Suppressor macrophage (primary cell): ENCODE measurements at regions not wholly inside any gene's neighbourhood (a gene's known extent, or its start where the extent isn't known, plus 50 kb on each side); places are given as distances from the start of the nearest gene placed in this dataset.

Experiments used
- DNase-seq, 4 experiments: peaks; one replicate each; pipeline ENCODE4 v3.0.0-alpha.2; 2020 to 2022

GRCh38 chr15:46671336-46671735 lies 1036.5 kb downstream of the SQOR start:
- DNase-seq = no peak

GRCh38 chr15:46672041-46672440 lies 1037.2 kb downstream of the SQOR start:
- no peak for DNase-seq

DNA sequence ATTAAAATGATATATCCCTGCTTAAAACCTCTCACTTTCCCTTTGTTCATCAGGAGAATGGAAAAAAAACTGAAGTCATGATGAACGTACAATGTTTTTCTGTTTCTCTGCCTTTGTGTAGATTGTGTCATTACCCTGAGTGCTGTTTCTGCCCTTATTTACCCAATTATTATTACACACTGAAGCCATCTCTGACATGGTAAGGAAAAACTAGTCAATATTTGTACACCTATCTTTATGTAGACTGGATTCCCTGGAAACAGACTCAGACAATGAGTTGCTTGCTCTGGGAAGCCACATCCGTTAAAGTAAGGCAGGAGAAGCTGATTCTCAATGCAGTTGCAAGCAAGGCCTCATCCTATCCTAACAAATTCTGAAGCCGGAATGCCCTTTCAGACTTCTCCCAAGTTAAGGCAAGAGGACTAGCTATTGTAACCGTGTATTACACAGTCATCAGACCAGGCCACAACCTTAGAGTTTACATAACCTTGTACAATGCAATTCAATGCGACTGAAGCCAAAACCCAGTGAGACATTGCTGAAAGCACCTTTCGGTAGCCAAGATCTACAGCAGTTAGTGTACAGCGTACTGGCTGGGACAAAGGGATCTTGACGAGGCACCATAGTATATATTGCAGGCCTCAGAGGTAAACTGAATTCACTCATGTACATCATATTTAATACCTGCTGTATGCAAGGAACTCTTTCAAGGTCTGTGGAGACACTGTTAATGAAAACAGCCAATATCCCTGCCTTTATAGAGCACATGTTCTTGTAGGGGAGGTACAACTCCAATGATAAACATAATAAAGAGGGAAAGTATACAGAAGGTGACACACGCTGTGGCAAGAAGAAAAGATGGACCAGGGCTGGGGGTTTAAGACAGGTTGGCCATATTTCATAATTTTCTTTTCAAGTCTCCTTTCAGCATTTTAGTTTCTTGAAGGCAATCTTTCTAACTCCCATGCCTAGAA lies 1040.8 kb upstream of the SEMA6D start:
- no peak for DNase-seq

DNA sequence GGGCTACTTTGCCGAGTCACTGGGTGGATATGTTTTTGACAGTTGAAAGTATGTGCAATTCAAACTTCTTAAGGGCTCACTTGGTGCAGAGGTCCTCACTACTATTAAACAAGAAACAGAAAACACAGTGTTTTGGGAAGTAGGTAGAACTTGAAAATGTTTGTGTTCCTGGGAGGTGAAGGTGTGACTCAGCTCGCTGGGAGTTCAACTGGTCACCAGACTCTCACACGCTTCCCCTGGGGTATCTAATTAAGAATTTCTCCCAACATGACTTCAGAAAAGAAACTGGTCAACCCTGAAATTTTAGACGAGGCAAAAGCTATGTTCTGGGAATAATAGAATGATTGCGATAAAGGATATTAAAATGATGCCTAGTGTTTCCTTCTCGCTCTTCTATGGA lies 1039.8 kb upstream of the SEMA6D start:
- no peak for DNase-seq

DNA sequence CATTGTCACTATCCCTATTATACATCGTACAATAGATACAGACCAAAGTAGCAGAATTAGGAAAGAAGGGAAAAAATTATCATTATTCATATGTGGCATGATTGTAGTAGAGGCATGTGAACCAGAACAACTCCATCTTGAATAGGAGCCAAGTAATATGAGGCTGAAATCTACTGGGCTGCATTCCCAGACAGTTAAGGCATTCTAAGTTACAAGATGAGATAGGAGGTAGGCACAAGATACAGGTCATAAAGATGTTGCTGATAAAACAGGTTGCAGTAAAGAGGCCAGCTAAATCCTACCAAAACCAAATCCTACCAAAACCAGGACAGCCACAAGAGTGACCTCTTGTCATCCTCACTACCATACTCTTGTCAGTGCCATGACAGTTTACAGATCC lies 1035.4 kb upstream of the SEMA6D start:
- DNase-seq = no peak

DNA sequence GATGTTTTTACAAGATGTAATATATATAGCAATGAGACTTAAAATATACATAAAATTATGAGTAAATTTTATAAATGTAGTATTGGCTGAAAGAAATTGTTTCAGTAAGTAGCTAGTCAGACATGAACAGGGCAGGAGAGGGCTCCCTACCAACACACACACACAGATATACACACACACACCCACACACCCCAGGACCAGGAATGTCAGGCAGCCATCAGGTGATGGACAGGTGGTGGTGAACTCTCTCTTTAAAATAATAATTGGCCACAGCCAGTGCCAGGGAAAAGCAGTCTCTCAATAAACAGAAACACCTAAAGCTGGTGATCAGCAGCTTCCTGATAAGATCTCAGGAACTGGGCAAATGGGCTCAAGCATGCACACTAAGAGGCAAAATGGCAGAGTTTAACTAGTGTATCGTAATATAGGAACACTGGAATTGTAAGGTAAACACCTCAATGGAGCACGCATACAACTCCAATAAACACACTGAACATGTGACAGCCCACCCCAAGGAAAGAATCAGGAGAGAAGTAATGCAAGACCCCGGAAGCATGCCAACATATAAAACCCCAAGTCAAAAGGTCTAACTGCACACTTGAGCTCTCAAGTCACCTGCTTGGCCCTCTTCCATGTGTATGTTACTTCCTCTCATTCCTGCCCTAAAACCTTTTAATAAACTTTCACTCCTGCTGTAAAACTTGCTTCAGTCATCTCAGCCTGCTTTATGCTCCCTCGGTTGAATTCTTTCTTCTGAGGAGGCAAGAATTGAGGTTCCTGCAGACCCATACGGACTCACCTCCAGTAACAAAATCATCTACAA lies 1034.1 kb upstream of the SEMA6D start:
- DNase-seq = no peak

DNA sequence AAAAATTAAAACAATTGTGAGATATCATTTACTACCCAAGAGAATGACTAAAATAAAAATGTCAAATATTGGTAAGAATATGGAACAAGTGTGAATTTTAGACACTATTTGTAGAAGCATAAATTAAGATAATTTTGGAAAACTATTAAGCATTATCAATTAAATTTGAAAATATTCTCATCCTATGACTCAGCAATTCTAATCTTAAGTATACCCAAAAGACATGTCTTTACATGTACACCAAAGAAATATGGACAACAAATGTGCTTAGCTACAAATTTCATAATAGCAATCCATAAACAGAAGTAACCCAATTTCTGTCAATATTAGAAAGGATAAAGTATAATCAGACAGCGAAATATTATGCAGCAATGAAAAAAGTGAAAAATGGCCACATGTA lies 1032.2 kb upstream of the SEMA6D start:
- DNase-seq = no peak

- no peak for DNase-seq
Measured at GRCh38 chr15:46685681-46686080, 1031.6 kb upstream of the SEMA6D start.

GRCh38 chr15:46696281-46696680 lies 1021.0 kb upstream of the SEMA6D start:
- DNase-seq = no peak

DNA sequence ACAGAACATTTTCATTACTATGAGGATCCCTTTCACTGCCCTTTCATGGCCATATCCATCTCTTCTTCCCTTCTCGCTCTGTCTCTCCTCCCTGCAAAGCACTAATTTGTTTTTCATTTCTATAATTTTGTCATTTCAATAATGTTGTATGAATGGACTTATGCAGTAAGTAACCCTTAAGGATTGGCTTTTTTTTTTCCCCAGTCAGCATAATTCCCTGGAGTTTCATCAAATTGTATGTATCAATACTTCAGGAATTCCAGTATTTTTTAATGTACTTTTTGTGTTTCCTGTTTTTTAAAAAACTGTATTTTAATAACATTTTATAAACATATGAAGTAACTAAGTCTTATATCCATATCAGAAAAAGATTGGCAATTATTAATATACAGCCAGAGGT lies 1016.0 kb upstream of the SEMA6D start:
- DNase-seq = no peak

GRCh38 chr15:46701896-46702295 lies 1015.4 kb upstream of the SEMA6D start:
- no peak for DNase-seq

- no peak for DNase-seq
Measured at GRCh38 chr15:46703020-46703861, 1014.1 kb upstream of the SEMA6D start.

- no peak for DNase-seq
Measured at GRCh38 chr15:46703871-46704637, 1013.3 kb upstream of the SEMA6D start.

DNA sequence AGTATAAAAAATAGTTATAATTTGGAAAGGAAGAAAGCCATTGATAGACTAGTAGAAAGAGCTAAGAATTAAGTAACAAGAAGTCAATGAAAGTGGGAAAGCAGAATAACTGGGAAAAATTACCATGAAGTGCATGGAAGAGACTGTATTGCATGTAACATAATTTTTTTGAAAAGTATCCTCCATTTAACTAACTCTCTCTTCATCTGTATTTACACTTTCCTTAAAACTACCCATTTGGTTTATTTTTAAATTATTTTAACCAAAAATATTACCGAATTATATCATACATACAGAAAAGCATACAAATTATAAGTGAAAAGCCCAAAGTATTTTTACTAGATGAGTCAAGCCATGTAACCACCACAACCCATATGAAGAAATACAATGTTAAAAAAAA lies 1009.9 kb upstream of the SEMA6D start:
- no peak for DNase-seq

- DNase-seq = no peak
Measured at GRCh38 chr15:46708226-46708625, 1009.1 kb upstream of the SEMA6D start.

DNA sequence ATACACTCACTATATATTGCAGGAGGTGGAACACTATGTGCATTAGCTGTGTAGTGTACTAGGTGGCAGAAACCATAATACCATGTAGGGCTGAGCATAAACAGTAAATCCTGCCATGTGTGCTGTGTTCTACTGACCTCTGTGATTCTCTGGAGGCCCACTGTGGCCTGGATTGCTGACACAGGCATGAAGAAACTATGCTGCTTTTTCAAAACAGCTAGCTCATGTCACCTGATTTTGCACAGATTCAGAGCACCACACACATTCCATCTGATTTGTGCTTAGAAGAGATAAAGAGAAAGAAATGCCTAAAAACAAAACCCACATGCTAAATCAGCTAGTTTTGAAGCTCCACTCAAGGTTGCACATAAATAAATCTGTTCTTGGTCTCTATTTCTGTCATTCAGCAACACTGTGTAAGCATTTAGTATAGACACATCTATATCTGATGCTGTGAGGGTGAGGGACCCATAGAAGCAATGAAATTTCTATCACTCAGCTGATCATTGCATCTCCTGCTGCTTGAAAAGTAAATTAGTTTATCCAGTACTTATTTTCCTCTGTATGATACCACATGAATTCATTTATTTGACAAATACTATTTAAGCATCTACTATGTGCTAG lies 1007.7 kb upstream of the SEMA6D start:
- DNase-seq = no peak

DNA sequence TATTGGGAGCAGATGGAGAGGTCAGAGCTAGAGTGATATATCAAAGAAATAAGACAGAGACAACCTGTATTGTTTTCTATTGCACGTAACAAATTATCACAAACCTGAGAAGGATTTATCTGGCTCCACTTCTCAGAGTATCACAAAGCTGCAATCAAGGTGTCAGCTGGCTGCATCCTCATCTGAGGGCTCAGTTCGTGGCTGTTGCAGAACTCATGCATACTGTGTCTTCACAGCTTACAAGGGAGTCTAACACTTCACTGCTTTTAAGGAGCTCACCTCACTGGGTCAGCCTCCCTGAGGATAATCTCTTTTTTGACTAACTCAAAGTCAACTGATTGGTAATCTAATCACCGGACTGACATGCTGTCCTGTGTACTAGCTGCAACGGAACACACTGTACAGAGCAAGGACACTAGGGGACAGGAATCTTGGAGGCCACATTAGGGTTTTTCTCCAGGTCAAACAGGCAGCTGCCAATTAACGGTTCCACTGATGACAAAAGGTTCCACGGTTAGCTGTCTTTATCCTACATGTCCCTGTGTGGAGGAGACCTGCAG lies 1006.8 kb upstream of the SEMA6D start:
- no peak for DNase-seq

DNA sequence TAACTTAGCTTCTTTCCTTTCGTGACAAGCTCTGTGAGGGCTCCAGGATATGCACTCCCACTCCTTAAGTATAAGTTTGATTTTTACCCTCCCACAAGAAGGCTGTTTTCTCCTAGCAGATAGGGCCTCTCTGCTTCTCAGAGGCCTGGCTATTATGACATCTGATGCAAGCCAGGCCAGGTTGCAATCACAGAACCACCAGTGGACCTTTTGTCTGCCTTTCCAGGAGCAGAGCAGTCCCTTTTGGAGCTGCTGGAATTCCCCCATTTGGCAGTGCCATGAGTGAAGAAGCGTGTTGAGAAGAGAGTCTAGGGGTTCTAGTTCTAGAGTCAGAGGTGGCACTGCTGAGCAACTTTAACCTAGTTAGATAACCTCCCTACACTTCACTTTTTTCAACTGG lies 1004.3 kb upstream of the SEMA6D start:
- no peak for DNase-seq

DNA sequence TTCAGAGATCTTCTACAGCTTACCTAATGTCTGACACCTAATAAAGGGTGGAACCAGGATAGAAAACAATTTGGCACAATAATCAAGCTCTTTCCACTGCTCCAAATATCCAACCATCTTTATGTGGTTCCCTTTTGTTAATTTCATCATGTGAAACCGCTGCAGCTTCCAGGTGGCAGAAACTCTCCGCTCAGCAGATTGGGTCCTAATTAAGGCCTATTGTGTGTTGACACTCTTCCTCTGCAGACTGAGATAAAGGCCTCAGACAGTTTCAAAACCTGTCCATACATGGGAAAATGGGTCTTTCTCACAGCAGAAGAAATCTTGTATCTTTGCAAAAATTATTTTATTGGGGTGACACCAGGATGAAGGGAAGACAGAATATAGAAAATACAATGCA lies 1002.4 kb upstream of the SEMA6D start:
- no peak for DNase-seq

- no peak for DNase-seq
Measured at GRCh38 chr15:46723308-46723707, 994.0 kb upstream of the SEMA6D start.

GRCh38 chr15:46732060-46732459 lies 985.2 kb upstream of the SEMA6D start:
- DNase-seq = no peak
